Gastroesophageal sphincter (tissue), 3 donors: ENCODE measurements at regions not wholly inside any gene's neighbourhood (a gene's known extent, or its start where the extent isn't known, plus 50 kb on each side); places are given as distances from the start of the nearest gene placed in this dataset.
"Not testable (repeated sequence)": the region's sequence is repeated elsewhere in the genome, so short reads cannot be mapped to it uniquely, and the experiment has no call there.

Experiments
- EP300 ChIP-seq: sonication (generic); formaldehyde crosslinking; IDR thresholded peaks from one replicate; pipeline ENCODE4 v1.6.1; 2017; ENCODE audit warnings: antibody characterized with exemption, mild to moderate bottlenecking
- POLR2A ChIP-seq, 2 donors: fragments of 450-650 bp; IDR thresholded peaks; one replicate each; pipeline ENCODE4 v1.6.1; 2017; ENCODE audit warnings: antibody characterized with exemption in 2 of 2, mild to moderate bottlenecking in 2 of 2, moderate library complexity in 1 of 2
- POLR2AphosphoS5 ChIP-seq: sonication (generic); formaldehyde crosslinking; IDR thresholded peaks from one replicate; pipeline ENCODE4 v1.6.1; 2017; ENCODE audit warnings: antibody characterized with exemption
- TF ChIP-seq, protein P1 (sequence below), 4 experiments: fragments of 200-600 bp in 2 of 4; fragments of 450-650 bp in 2 of 4; sonication (generic) in 1 of 4; IDR thresholded peaks; one replicate each; pipeline ENCODE4 v1.5.1; 2017 to 2019; ENCODE audit warnings: antibody characterized with exemption in 4 of 4, mild to moderate bottlenecking in 2 of 4, moderate library complexity in 2 of 4

GRCh38 chr6:95758236-95759069 is 181.1 kb downstream of the MANEA start:
- TF ChIP-seq, protein P1, sequence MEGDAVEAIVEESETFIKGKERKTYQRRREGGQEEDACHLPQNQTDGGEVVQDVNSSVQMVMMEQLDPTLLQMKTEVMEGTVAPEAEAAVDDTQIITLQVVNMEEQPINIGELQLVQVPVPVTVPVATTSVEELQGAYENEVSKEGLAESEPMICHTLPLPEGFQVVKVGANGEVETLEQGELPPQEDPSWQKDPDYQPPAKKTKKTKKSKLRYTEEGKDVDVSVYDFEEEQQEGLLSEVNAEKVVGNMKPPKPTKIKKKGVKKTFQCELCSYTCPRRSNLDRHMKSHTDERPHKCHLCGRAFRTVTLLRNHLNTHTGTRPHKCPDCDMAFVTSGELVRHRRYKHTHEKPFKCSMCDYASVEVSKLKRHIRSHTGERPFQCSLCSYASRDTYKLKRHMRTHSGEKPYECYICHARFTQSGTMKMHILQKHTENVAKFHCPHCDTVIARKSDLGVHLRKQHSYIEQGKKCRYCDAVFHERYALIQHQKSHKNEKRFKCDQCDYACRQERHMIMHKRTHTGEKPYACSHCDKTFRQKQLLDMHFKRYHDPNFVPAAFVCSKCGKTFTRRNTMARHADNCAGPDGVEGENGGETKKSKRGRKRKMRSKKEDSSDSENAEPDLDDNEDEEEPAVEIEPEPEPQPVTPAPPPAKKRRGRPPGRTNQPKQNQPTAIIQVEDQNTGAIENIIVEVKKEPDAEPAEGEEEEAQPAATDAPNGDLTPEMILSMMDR (IDR thresholded peaks at IDR 0.05) = not testable (repeated sequence)
- not testable (repeated sequence) for TF ChIP-seq POLR2AphosphoS5; POLR2A (IDR thresholded peaks at IDR 0.05); EP300
